Right lobe of liver (tissue), 4 donors: ENCODE measurements at regions not wholly inside any gene's neighbourhood (a gene's known extent, or its start where the extent isn't known, plus 50 kb on each side); places are given as distances from the start of the nearest gene placed in this dataset.
"Not testable (repeated sequence)": the region's sequence is repeated elsewhere in the genome, so short reads cannot be mapped to it uniquely, and the experiment has no call there.

Source experiments
- CTCF ChIP-seq, 4 donors: fragments of 200-600 bp in 3 of 4; fragments of 450-650 bp in 1 of 4; IDR thresholded peaks; one replicate each; pipeline versions ENCODE4 v1.5.1 to v1.8.0; 2016 to 2022; ENCODE audit warnings: antibody characterized with exemption in 4 of 4, mild to moderate bottlenecking in 2 of 4
- POLR2A ChIP-seq: fragments of 450-650 bp; IDR thresholded peaks from one replicate; pipeline ENCODE4 v1.6.1; 2017; ENCODE audit warnings: antibody characterized with exemption, mild to moderate bottlenecking
- donor health status: DM: no; HTN: no; CAD: no.
- donor health status: DM: no; HTN: no; CAD: no.
- donor health status: DM: no; HTN: yes; CAD: no.

- not testable (repeated sequence) for TF ChIP-seq CTCF (IDR thresholded peaks at IDR 0.05); POLR2A
Measured at GRCh38 chr17:15806825-15807224, 74.7 kb downstream of the TBC1D26 start.
